H9 (cell line): ENCODE measurements at regions not wholly inside any gene's neighbourhood (a gene's known extent, or its start where the extent isn't known, plus 50 kb on each side); places are given as distances from the start of the nearest gene placed in this dataset.

Experiments used
- DNase-seq: peaks from one replicate; pipeline ENCODE4 v3.0.0-alpha.2; 2017
- H2AFZ ChIP-seq: one replicate; pipeline ENCODE4 v1.6.1; 2013; ENCODE audit warnings: mild to moderate bottlenecking, low read length, control low read depth, moderate library complexity
- H2AK5ac ChIP-seq: 2 replicates; pipeline ENCODE4 v1.6.1; 2013; ENCODE audit warnings: low read length, control low read depth, mixed read lengths; ENCODE audit not compliant: insufficient read length
- H2BK120ac ChIP-seq: one replicate; pipeline ENCODE4 v1.6.1; 2013; ENCODE audit warnings: low read depth, mild to moderate bottlenecking, low read length, control low read depth, inconsistent platforms; ENCODE audit not compliant: poor library complexity, severe bottlenecking
- H2BK12ac ChIP-seq: 2 replicates; pipeline ENCODE4 v1.6.1; 2013; ENCODE audit warnings: low read length, control low read depth, mixed read lengths, low read depth; ENCODE audit not compliant: insufficient read length
- H2BK15ac ChIP-seq: 2 replicates; pipeline ENCODE4 v1.6.1; 2013; ENCODE audit warnings: low read depth, low read length, control low read depth
- H2BK20ac ChIP-seq: one replicate; pipeline ENCODE4 v1.6.1; 2013; ENCODE audit warnings: low read depth, mild to moderate bottlenecking, low read length, control low read depth, inconsistent platforms; ENCODE audit not compliant: poor library complexity, severe bottlenecking
- H2BK5ac ChIP-seq: 2 replicates; pipeline ENCODE4 v1.6.1; 2013; ENCODE audit warnings: low read length, control low read depth, mixed read lengths; ENCODE audit not compliant: insufficient read length
- H3K14ac ChIP-seq: 2 replicates; pipeline ENCODE4 v1.6.1; 2013; ENCODE audit warnings: low read length, control low read depth; ENCODE audit not compliant: insufficient read depth
- H3K18ac ChIP-seq: 2 replicates; pipeline ENCODE4 v1.6.1; 2013; ENCODE audit warnings: low read depth, mild to moderate bottlenecking, mixed read lengths, low read length, control low read depth; ENCODE audit not compliant: insufficient read length
- H3K23ac ChIP-seq: 2 replicates; pipeline ENCODE4 v1.6.1; 2013; ENCODE audit warnings: low read length, control low read depth, mixed read lengths, low read depth; ENCODE audit not compliant: insufficient read length
- H3K23me2 ChIP-seq: 2 replicates; pipeline ENCODE4 v1.6.1; 2013; ENCODE audit warnings: low read depth, mild to moderate bottlenecking, mixed read lengths, low read length, control low read depth; ENCODE audit not compliant: insufficient read length, poor library complexity, severe bottlenecking
- H3K27ac ChIP-seq: 2 replicates; pipeline ENCODE4 v1.5.1; 2013; ENCODE audit warnings: low read length, control low read depth, mixed read lengths, low read depth; ENCODE audit not compliant: insufficient read length
- H3K27me3 ChIP-seq: 2 replicates; pipeline ENCODE4 v1.6.1; 2013; ENCODE audit warnings: low read length, control low read depth, inconsistent platforms; ENCODE audit not compliant: insufficient read depth
- H3K4ac ChIP-seq: 2 replicates; pipeline ENCODE4 v1.6.1; 2013; ENCODE audit warnings: low read depth, mild to moderate bottlenecking, control low read depth, inconsistent platforms, low read length, moderate library complexity
- H3K4me1 ChIP-seq: 2 replicates; pipeline ENCODE4 v1.6.1; 2013; ENCODE audit warnings: low read length, control low read depth, inconsistent platforms; ENCODE audit not compliant: insufficient read depth
- H3K4me2 ChIP-seq: 2 replicates; pipeline ENCODE4 v1.6.1; 2013; ENCODE audit warnings: low read length, control low read depth, mixed read lengths; ENCODE audit not compliant: insufficient read length, insufficient read depth
- H3K56ac ChIP-seq: 2 replicates; pipeline ENCODE4 v1.6.1; 2013; ENCODE audit warnings: low read depth, mild to moderate bottlenecking, mixed read lengths, low read length, control low read depth; ENCODE audit not compliant: insufficient read length
- H3K79me1 ChIP-seq: 2 replicates; pipeline ENCODE4 v1.6.1; 2013; ENCODE audit warnings: low read depth, mild to moderate bottlenecking, moderate library complexity, low read length, control low read depth, inconsistent platforms; ENCODE audit not compliant: insufficient read depth, poor library complexity, severe bottlenecking
- H3K79me2 ChIP-seq: 2 replicates; pipeline ENCODE4 v1.6.1; 2013; ENCODE audit warnings: low read length, control low read depth, inconsistent platforms; ENCODE audit not compliant: insufficient read depth
- H3K9ac ChIP-seq: 2 replicates; pipeline ENCODE4 v1.6.1; 2013; ENCODE audit warnings: low read length, control low read depth, mixed read lengths; ENCODE audit not compliant: insufficient read length; ENCODE audit errors: extremely low read depth
- H3K9me3 ChIP-seq: one replicate; pipeline ENCODE4 v1.6.1; 2013; ENCODE audit warnings: low read depth, low read length, inconsistent platforms; ENCODE audit not compliant: control insufficient read depth
- H3T11ph ChIP-seq: one replicate; pipeline ENCODE4 v1.6.1; 2013; ENCODE audit warnings: mild to moderate bottlenecking, low read length, control low read depth, inconsistent platforms
- H4K20me1 ChIP-seq: one replicate; pipeline ENCODE4 v1.6.1; 2013; ENCODE audit not compliant: control insufficient read depth, insufficient read length, insufficient read depth
- H4K5ac ChIP-seq: 2 replicates; pipeline ENCODE4 v1.6.1; 2013; ENCODE audit warnings: low read depth, mild to moderate bottlenecking, mixed read lengths, low read length, control low read depth; ENCODE audit not compliant: insufficient read length
- H4K8ac ChIP-seq: replicated peaks from 2 replicates; pipeline ENCODE4 v1.6.1; 2013; ENCODE audit warnings: low read length, control low read depth, mixed read lengths, low read depth; ENCODE audit not compliant: insufficient read length
- H4K91ac ChIP-seq: 2 replicates; pipeline ENCODE4 v1.6.1; 2013; ENCODE audit warnings: low read depth, mild to moderate bottlenecking, moderate library complexity, mixed read lengths, low read length, control low read depth; ENCODE audit not compliant: insufficient read length
- H3K27ac Mint-ChIP-seq, 3 experiments: 2 replicates in 2 of 3; 3 replicates in 1 of 3; pipeline ENCODE4 v1.8.0; 2020 to 2021; ENCODE audit warnings: mixed read lengths in 3 of 3, mild to moderate bottlenecking in 1 of 3, moderate library complexity in 1 of 3
- H3K27me3 Mint-ChIP-seq: 2 replicates; pipeline ENCODE4 v1.8.0; 2021; ENCODE audit warnings: low read depth, mild to moderate bottlenecking, moderate library complexity, mixed read lengths
- H3K36me3 Mint-ChIP-seq, 3 experiments: 2 replicates in 2 of 3; 3 replicates in 1 of 3; pipeline ENCODE4 v1.8.0; 2020 to 2021; ENCODE audit warnings: low read depth in 3 of 3, mixed read lengths in 3 of 3; ENCODE audit not compliant: insufficient read depth in 1 of 3
- H3K4me1 Mint-ChIP-seq, 2 experiments: 2 replicates each; pipeline ENCODE4 v1.8.0; 2020; ENCODE audit warnings: mixed read lengths in 2 of 2
- H3K4me3 Mint-ChIP-seq, 2 experiments: 2 replicates in 1 of 2; 3 replicates in 1 of 2; pipeline ENCODE4 v1.8.0; 2020 to 2021; ENCODE audit warnings: mild to moderate bottlenecking in 2 of 2, mixed read lengths in 2 of 2, moderate library complexity in 1 of 2
- H3K9me3 Mint-ChIP-seq, 2 experiments: 2 replicates in 1 of 2; 3 replicates in 1 of 2; pipeline ENCODE4 v1.8.0; 2020; ENCODE audit warnings: mild to moderate bottlenecking in 2 of 2, mixed read lengths in 2 of 2, moderate library complexity in 1 of 2
- WGBS: extraction: QIAGEN DNeasy Blood & Tissue Kit; methylation state at CpG from one replicate; pipeline ENCODE4 v1.1.7; 2013; ENCODE audit warnings: missing lambda C conversion rate, low lambda C conversion rate, mixed read lengths; ENCODE audit not compliant: insufficient read length; ENCODE audit errors: extremely low coverage; 5-methylcytosine and 5-hydroxymethylcytosine counted together
- TF ChIP-seq, protein P1 (sequence below): fragments of 200-600 bp; sonication (generic); conservative IDR thresholded peaks from 3 replicates; pipeline ENCODE4 v1.8.0; 2021; ENCODE audit warnings: antibody characterized with exemption, mild to moderate bottlenecking

- H3K56ac ChIP-seq = no peak overlapping the region
- no peaks in the 10 kb centered on the region for H3K4me1 ChIP-seq
- H3K9me3 ChIP-seq = no peaks in the 10 kb centered on the region
- Mint-ChIP-seq H3K4me3 (no peak overlapping the region), H3K4me1 (peaks cover 0 to 3% of the 10 kb centered on the region in 2 experiments; a peak in 1 of 4 replicates), H3K36me3 (no peaks in the 10 kb centered on the region), H3K9me3 (no peaks in the 10 kb centered on the region), H3K27me3 (peaks cover 5% of the 10 kb centered on the region), H3K27ac (no peak overlapping the region)
- H4K8ac ChIP-seq = no peak overlapping the region
- no peak overlapping the region for H4K5ac ChIP-seq
- H2BK5ac ChIP-seq = no peak overlapping the region
- no peak overlapping the region for H3K4ac ChIP-seq
- H2AK5ac ChIP-seq = no peak overlapping the region
- no peaks in the 10 kb centered on the region for H3K23me2 ChIP-seq
- H3K4me2 ChIP-seq = no peak overlapping the region
- no peak overlapping the region for H3T11ph ChIP-seq
- no peak overlapping the region for H4K91ac ChIP-seq
- H2BK120ac ChIP-seq = no peak overlapping the region
- H3K27me3 ChIP-seq = no peaks in the 10 kb centered on the region; the same call in 1 of the 2 replicates
- no peak for DNase-seq
- H2AFZ ChIP-seq = no peak overlapping the region
- no peaks in the 10 kb centered on the region for H4K20me1 ChIP-seq
- H2BK15ac ChIP-seq = no peak overlapping the region
- no peaks in the 10 kb centered on the region for H3K79me2 ChIP-seq
- H3K18ac ChIP-seq = no peak overlapping the region
- H3K23ac ChIP-seq = no peak overlapping the region
- WGBS = no CpG with 5 or more reads among the region's 4 CpGs
- TF ChIP-seq, protein P1, sequence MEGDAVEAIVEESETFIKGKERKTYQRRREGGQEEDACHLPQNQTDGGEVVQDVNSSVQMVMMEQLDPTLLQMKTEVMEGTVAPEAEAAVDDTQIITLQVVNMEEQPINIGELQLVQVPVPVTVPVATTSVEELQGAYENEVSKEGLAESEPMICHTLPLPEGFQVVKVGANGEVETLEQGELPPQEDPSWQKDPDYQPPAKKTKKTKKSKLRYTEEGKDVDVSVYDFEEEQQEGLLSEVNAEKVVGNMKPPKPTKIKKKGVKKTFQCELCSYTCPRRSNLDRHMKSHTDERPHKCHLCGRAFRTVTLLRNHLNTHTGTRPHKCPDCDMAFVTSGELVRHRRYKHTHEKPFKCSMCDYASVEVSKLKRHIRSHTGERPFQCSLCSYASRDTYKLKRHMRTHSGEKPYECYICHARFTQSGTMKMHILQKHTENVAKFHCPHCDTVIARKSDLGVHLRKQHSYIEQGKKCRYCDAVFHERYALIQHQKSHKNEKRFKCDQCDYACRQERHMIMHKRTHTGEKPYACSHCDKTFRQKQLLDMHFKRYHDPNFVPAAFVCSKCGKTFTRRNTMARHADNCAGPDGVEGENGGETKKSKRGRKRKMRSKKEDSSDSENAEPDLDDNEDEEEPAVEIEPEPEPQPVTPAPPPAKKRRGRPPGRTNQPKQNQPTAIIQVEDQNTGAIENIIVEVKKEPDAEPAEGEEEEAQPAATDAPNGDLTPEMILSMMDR = no peak
- H3K9ac ChIP-seq = no peak overlapping the region
- no peak overlapping the region for H3K27ac ChIP-seq
- H3K79me1 ChIP-seq = no peaks in the 10 kb centered on the region
- no peak overlapping the region for H2BK12ac ChIP-seq
- no peak overlapping the region for H2BK20ac ChIP-seq
- H3K14ac ChIP-seq = no peak overlapping the region
Measured at GRCh38 chr15:96505014-96505413, 174.5 kb downstream of the NR2F2 start.
